ENCODE measurements at regions not wholly inside any gene's neighbourhood (a gene's known extent, or its start where the extent isn't known, plus 50 kb on each side); places are given as distances from the start of the nearest gene placed in this dataset.
"Not testable (repeated sequence)": the region's sequence is repeated elsewhere in the genome, so short reads cannot be mapped to it uniquely, and the experiment has no call there.

GRCh38 chr9:7309051-7309450 lies 490.5 kb downstream of the DMAC1 start:
- DNase-seq (ENCODE audit: low read depth) = not testable (repeated sequence)

GRCh38 chr9:7305677-7306076 lies 493.9 kb downstream of the DMAC1 start:
- no peak for DNase-seq (ENCODE audit: low read depth)

- DNase-seq (ENCODE audit: low read depth) = no peak
Measured at GRCh38 chr9:7304627-7304995, 495.0 kb downstream of the DMAC1 start.

- DNase-seq (ENCODE audit: low read depth) = no peak
Measured at GRCh38 chr9:7303907-7304626, 495.5 kb downstream of the DMAC1 start.

GRCh38 chr9:7300484-7300883 lies 499.1 kb downstream of the DMAC1 start:
- DNase-seq (ENCODE audit: low read depth) = no peak

GRCh38 chr9:7298123-7298522 lies 501.5 kb downstream of the DMAC1 start:
- DNase-seq (ENCODE audit: low read depth) = peak; percentile 40

- DNase-seq (ENCODE audit: low read depth) = peak; percentile 91
Measured at GRCh38 chr9:7297521-7297920, 502.1 kb downstream of the DMAC1 start.

GRCh38 chr9:7293091-7293490 lies 506.5 kb downstream of the DMAC1 start:
- peak; percentile 46 for DNase-seq (ENCODE audit: low read depth)

GRCh38 chr9:7289773-7290172 lies 509.8 kb downstream of the DMAC1 start:
- DNase-seq (ENCODE audit: low read depth) = no peak

GRCh38 chr9:7287986-7288385 lies 511.6 kb downstream of the DMAC1 start:
- DNase-seq (ENCODE audit: low read depth) = no peak

- DNase-seq (ENCODE audit: low read depth) = no peak
Measured at GRCh38 chr9:7287065-7287464, 512.5 kb downstream of the DMAC1 start.

GRCh38 chr9:7286101-7286500 lies 513.5 kb downstream of the DMAC1 start:
- no peak for DNase-seq (ENCODE audit: low read depth)

- no peak for DNase-seq (ENCODE audit: low read depth)
Measured at GRCh38 chr9:7285199-7285598, 514.4 kb downstream of the DMAC1 start.

- no peak for DNase-seq (ENCODE audit: low read depth)
Measured at GRCh38 chr9:7284517-7284916, 515.1 kb downstream of the DMAC1 start.

- no peak for DNase-seq (ENCODE audit: low read depth)
Measured at GRCh38 chr9:7284117-7284516, 515.5 kb downstream of the DMAC1 start.

GRCh38 chr9:7273575-7273974 lies 515.8 kb downstream of the KDM4C start:
- peak; percentile 34 for DNase-seq (ENCODE audit: low read depth)

- no peak for DNase-seq (ENCODE audit: low read depth)
Measured at GRCh38 chr9:7266911-7267595, 509.3 kb downstream of the KDM4C start.

- DNase-seq (ENCODE audit: low read depth) = peak; percentile 10
Measured at GRCh38 chr9:7265181-7265580, 507.4 kb downstream of the KDM4C start.

- no peak for DNase-seq (ENCODE audit: low read depth)
Measured at GRCh38 chr9:7259544-7260241, 501.9 kb downstream of the KDM4C start.

- no peak for DNase-seq (ENCODE audit: low read depth)
Measured at GRCh38 chr9:7258688-7259396, 501.1 kb downstream of the KDM4C start.

GRCh38 chr9:7246917-7247522 lies 489.2 kb downstream of the KDM4C start:
- DNase-seq (ENCODE audit: low read depth) = no peak
